Kidney (tissue), 13 donors: ENCODE measurements at regions not wholly inside any gene's neighbourhood (a gene's known extent, or its start where the extent isn't known, plus 50 kb on each side); places are given as distances from the start of the nearest gene placed in this dataset.
A peak's percentile ranks its signal among the peaks of the same experiment; 100 is the strongest.

ENCODE experiments used
- DNase-seq, 5 donors: peaks; one replicate each; pipeline ENCODE4 v3.0.0-alpha.2; 2013 to 2020
- FAIRE-seq: peaks from 2 replicates; lab custom pipeline; 2012; peaks lifted over from hg19 to GRCh38; lab: Jason Lieb, UNC
- H3K27ac ChIP-seq, 2 donors: one replicate each; pipeline ENCODE4 v1.7.0; 2013; ENCODE audit warnings: low read depth in 2 of 2, low read length in 2 of 2, inconsistent platforms in 1 of 2
- H3K27me3 ChIP-seq: one replicate; pipeline ENCODE4 v1.7.1; 2013; ENCODE audit warnings: low read length, inconsistent platforms; ENCODE audit not compliant: control insufficient read depth, insufficient read depth
- H3K36me3 ChIP-seq, 3 donors: one replicate each; pipeline versions ENCODE4 v1.7.0 to v1.7.1; 2013; ENCODE audit warnings: low read length in 3 of 3, control low read depth in 1 of 3, inconsistent platforms in 1 of 3; ENCODE audit not compliant: insufficient read depth in 3 of 3, control insufficient read depth in 2 of 3
- H3K4me1 ChIP-seq, 3 donors: one replicate each; pipeline versions ENCODE4 v1.7.0 to v1.7.1; 2013; ENCODE audit warnings: low read length in 3 of 3, inconsistent platforms in 1 of 3, low read depth in 1 of 3; ENCODE audit not compliant: control insufficient read depth in 2 of 3, insufficient read depth in 2 of 3
- H3K4me3 ChIP-seq, 3 donors: one replicate each; pipeline versions ENCODE4 v1.7.0 to v1.8.1; 2013; ENCODE audit warnings: low read length in 3 of 3, control low read depth in 1 of 3, inconsistent platforms in 1 of 3
- H3K9ac ChIP-seq, 3 donors: one replicate each; pipeline versions ENCODE4 v1.7.0 to v1.7.1; 2013; ENCODE audit warnings: low read length in 3 of 3, control low read depth in 1 of 3, inconsistent platforms in 1 of 3
- H3K9me3 ChIP-seq, 3 donors: one replicate each; pipeline versions ENCODE4 v1.7.0 to v1.7.1; 2013; ENCODE audit warnings: low read length in 3 of 3, control low read depth in 1 of 3, inconsistent platforms in 1 of 3; ENCODE audit not compliant: control insufficient read depth in 2 of 3, insufficient read depth in 1 of 3
- CTCF ChIP-seq: IDR thresholded peaks from 3 replicates; pipeline ENCODE4 v1.5.1; 2012; ENCODE audit warnings: mild to moderate bottlenecking, moderate library complexity, borderline replicate concordance; ENCODE audit not compliant: insufficient read depth; ENCODE audit errors: extremely low read depth
- intact Hi-C: fragments of 100-400 bp; cut with DNase I; formaldehyde crosslinking; loops from one replicate; pipeline ENCODE4 v1.11.1; 2022
- donor health status: control.
- donor health status: control.
- donor health status: control.
- donor health status: control.
- donor health status: control.
- donor health status: DM: yes; HTN: yes; CAD: no.
- donor health status: Normal renal cell carcinoma (clear cell type).

GRCh38 chr5:8079056-8079455, 210.1 kb downstream of the MTRR start:
- H3K9ac ChIP-seq: no peak overlapping the region
- H3K36me3 ChIP-seq: no peaks in the 10 kb centered on the region
- peaks cover 0 to 3% (median 0%) of the 10 kb centered on the region in 3 donors for H3K9me3 ChIP-seq
- H3K27ac ChIP-seq: no peak overlapping the region
- H3K4me3 ChIP-seq: no peak overlapping the region
- H3K27me3 ChIP-seq: no peaks in the 10 kb centered on the region
- no peak for TF ChIP-seq CTCF
- FAIRE-seq (no peak), DNase-seq (no peak)
- H3K4me1 ChIP-seq: no peaks in the 10 kb centered on the region
- intact Hi-C loops: no loop called here

GRCh38 chr5:8081179-8081578, 212.2 kb downstream of the MTRR start:
- TF ChIP-seq CTCF: no peak
- H3K27me3 ChIP-seq: no peaks in the 10 kb centered on the region
- H3K36me3 ChIP-seq: no peaks in the 10 kb centered on the region
- no peak overlapping the region for H3K4me3 ChIP-seq
- no peak overlapping the region for H3K9ac ChIP-seq
- FAIRE-seq (no peak), DNase-seq (peak in 1 of 5 donors; percentile 13)
- H3K9me3 ChIP-seq: no peaks in the 10 kb centered on the region
- H3K4me1 ChIP-seq: no peaks in the 10 kb centered on the region
- intact Hi-C loops: no loop called here
- H3K27ac ChIP-seq: no peak overlapping the region

DNA sequence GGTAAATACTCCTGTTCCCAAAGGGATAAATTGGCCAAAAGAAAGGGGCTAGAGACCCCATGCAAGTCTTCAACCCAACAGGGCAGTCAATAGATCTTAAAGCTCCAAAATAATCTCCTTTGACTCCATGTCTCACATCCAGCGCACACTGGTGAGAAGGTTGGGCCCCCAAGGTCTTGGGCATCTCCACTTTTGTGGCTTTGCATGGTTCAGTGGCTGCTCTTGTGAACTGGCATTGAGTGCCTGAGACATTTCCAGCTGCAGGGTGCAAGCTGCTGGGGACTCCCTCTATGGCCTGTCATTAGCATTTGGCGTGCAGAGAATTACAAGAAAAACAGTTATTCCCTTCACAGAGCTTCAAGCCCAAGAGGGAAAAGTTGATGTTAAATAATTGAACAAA, 224.7 kb downstream of the MTRR start:
- Histone ChIP-seq H3K9me3 (no peaks in the 10 kb centered on the region), H3K36me3 (no peaks in the 10 kb centered on the region), H3K27ac (no peak overlapping the region), H3K27me3 (no peaks in the 10 kb centered on the region), H3K9ac (no peak overlapping the region), H3K4me1 (no peaks in the 10 kb centered on the region), H3K4me3 (no peak overlapping the region)
- DNase-seq (no peak), FAIRE-seq (no peak)
- intact Hi-C loops: no loop called here
- no peak for TF ChIP-seq CTCF

GRCh38 chr5:8094304-8094703, 225.4 kb downstream of the MTRR start:
- Histone ChIP-seq H3K27ac (no peak overlapping the region), H3K27me3 (no peaks in the 10 kb centered on the region), H3K9ac (no peak overlapping the region), H3K4me1 (no peaks in the 10 kb centered on the region), H3K9me3 (no peaks in the 10 kb centered on the region), H3K4me3 (no peak overlapping the region), H3K36me3 (no peaks in the 10 kb centered on the region)
- intact Hi-C loops: no loop called here
- no peak for FAIRE-seq
- no peak for DNase-seq
- no peak for TF ChIP-seq CTCF
